ENCODE measurements at regions not wholly inside any gene's neighbourhood (a gene's known extent, or its start where the extent isn't known, plus 50 kb on each side); places are given as distances from the start of the nearest gene placed in this dataset.

DNA sequence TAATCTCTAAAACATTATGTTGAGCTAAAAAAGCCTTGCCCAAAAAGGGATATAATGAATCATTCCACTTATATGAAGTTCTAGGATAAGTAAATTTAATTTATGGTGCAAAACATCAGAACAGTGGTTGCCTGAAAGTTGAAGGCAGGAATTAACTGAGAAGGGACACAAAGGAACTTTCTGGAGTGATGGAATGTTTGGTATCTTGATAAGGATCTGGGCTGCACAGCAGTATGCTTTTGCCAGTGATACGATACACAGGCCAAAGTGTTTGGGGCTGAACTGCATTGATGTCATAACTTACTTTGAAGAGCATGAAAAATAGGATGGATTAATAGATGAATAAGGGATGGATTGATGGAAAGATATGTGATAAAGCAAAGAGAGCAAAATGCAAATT is 146.1 kb upstream of the LRFN2 start:
- Histone ChIP-seq H3K4me3 (replicated peaks in 1 of 3; ENCODE audit: insufficient read depth in 1 of 3, low read depth in 1 of 3, low read length in 3 of 3) (no peak overlapping the region), H2AFZ (ENCODE audit: low read depth, low read length) (no peak overlapping the region), H3K4me1 (ENCODE audit: control insufficient read depth, extremely low read depth, insufficient read depth, low read length) (peaks cover 5% of the 10 kb centered on the region), H4K20me1 (replicated peaks; ENCODE audit: control insufficient read depth, extremely low read depth, insufficient read depth, low read length) (no peaks in the 10 kb centered on the region), H3K9ac (replicated peaks; ENCODE audit: extremely low read depth, insufficient read depth, low read length) (no peak overlapping the region), H3K27me3 (ENCODE audit: control insufficient read depth in 2 of 2, insufficient read depth in 2 of 2, low read length in 2 of 2) (no peaks in the 10 kb centered on the region), H3K36me3 (ENCODE audit: control insufficient read depth in 2 of 2, extremely low read depth in 1 of 2, insufficient read depth in 2 of 2, low read length in 2 of 2) (no peaks in the 10 kb centered on the region), H3K79me2 (ENCODE audit: control insufficient read depth, insufficient read depth, low read length) (no peaks in the 10 kb centered on the region), H3K9me3 (replicated peaks; ENCODE audit: control insufficient read depth, insufficient read depth, low read length) (no peaks in the 10 kb centered on the region), H3K27ac (ENCODE audit: insufficient read depth, low read depth, low read length) (no peak overlapping the region), H3K9me1 (replicated peaks; ENCODE audit: control insufficient read depth, extremely low read depth, insufficient read depth, low read length) (no peaks in the 10 kb centered on the region), H3K4me2 (ENCODE audit: insufficient read depth, low read length) (peak overlapping the region; percentile 21)
- ChIA-PET POLR2A (no interaction called here), CTCF (no interaction called here)
- dilution Hi-C loops (cut with MboI; ENCODE audit: extremely low pct_ligation_motif_present, low sequenced_read_pairs): no loop called here
- intact Hi-C loops (cut with micrococcal nuclease): no loop called here
- no TSS peak for BruUV-seq (replicated peaks)
- FAIRE-seq (no peak), DNase-seq (ENCODE audit: low read depth, low spot score) (no peak)
- TF ChIP-seq JUN (IDR thresholded peaks at IDR 0.05; ENCODE audit: borderline replicate concordance, insufficient read depth, insufficient read length, low read depth) (no peak), POLR2A (IDR thresholded peaks at IDR 0.05; ENCODE audit: low read depth, low read length) (no peak), GATA2 (IDR thresholded peaks at IDR 0.05; ENCODE audit: insufficient read depth, insufficient read length, low read depth, low read length) (peak; percentile 83), FOS (IDR thresholded peaks at IDR 0.05; ENCODE audit: borderline replicate concordance, insufficient read depth, low read length) (no peak)
- TF ChIP-seq, protein P1, sequence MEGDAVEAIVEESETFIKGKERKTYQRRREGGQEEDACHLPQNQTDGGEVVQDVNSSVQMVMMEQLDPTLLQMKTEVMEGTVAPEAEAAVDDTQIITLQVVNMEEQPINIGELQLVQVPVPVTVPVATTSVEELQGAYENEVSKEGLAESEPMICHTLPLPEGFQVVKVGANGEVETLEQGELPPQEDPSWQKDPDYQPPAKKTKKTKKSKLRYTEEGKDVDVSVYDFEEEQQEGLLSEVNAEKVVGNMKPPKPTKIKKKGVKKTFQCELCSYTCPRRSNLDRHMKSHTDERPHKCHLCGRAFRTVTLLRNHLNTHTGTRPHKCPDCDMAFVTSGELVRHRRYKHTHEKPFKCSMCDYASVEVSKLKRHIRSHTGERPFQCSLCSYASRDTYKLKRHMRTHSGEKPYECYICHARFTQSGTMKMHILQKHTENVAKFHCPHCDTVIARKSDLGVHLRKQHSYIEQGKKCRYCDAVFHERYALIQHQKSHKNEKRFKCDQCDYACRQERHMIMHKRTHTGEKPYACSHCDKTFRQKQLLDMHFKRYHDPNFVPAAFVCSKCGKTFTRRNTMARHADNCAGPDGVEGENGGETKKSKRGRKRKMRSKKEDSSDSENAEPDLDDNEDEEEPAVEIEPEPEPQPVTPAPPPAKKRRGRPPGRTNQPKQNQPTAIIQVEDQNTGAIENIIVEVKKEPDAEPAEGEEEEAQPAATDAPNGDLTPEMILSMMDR (IDR thresholded peaks at IDR 0.05; ENCODE audit: extremely low read depth in 1 of 2, insufficient read depth in 1 of 2, low read depth in 1 of 2, low read length in 2 of 2): no peak

DNA sequence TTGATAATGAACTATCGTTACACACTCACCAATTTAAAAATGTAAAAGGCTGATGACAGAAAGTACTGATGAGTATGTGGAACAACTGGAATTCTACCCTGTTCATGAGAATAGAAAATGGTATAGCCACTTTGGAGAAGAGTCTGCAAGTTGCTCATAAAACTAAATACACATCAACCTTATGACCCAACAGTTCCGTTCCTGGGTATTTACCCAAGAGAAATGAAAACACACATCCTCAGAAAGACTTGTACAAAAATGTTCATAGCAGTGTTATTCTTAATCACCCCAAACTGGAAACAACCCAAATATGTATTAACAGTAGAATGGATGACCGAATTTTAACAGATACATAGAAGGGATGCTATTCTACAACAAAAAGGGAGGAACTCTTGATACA is 145.7 kb upstream of the LRFN2 start:
- Histone ChIP-seq H3K27ac (ENCODE audit: insufficient read depth, low read depth, low read length) (no peak overlapping the region), H3K4me2 (ENCODE audit: insufficient read depth, low read length) (peak overlapping the region; percentile 21), H3K4me1 (ENCODE audit: control insufficient read depth, extremely low read depth, insufficient read depth, low read length) (peaks cover 5% of the 10 kb centered on the region), H4K20me1 (replicated peaks; ENCODE audit: control insufficient read depth, extremely low read depth, insufficient read depth, low read length) (no peaks in the 10 kb centered on the region), H3K36me3 (ENCODE audit: control insufficient read depth in 2 of 2, extremely low read depth in 1 of 2, insufficient read depth in 2 of 2, low read length in 2 of 2) (no peaks in the 10 kb centered on the region), H3K4me3 (replicated peaks in 1 of 3; ENCODE audit: insufficient read depth in 1 of 3, low read depth in 1 of 3, low read length in 3 of 3) (no peak overlapping the region), H3K9me3 (replicated peaks; ENCODE audit: control insufficient read depth, insufficient read depth, low read length) (no peaks in the 10 kb centered on the region), H3K79me2 (ENCODE audit: control insufficient read depth, insufficient read depth, low read length) (no peaks in the 10 kb centered on the region), H3K27me3 (ENCODE audit: control insufficient read depth in 2 of 2, insufficient read depth in 2 of 2, low read length in 2 of 2) (no peaks in the 10 kb centered on the region), H3K9me1 (replicated peaks; ENCODE audit: control insufficient read depth, extremely low read depth, insufficient read depth, low read length) (no peaks in the 10 kb centered on the region), H3K9ac (replicated peaks; ENCODE audit: extremely low read depth, insufficient read depth, low read length) (no peak overlapping the region), H2AFZ (ENCODE audit: low read depth, low read length) (no peak overlapping the region)
- intact Hi-C loops (cut with micrococcal nuclease): no loop called here
- CTCF ChIA-PET: interaction anchor here (1.1 kb wide), 1 partner anchor 19 kb away, joined by 4 read pairs; no protein-coding TSS in a partner anchor
- peak; percentile 71 for DNase-seq (ENCODE audit: low read depth, low spot score)
- POLR2A ChIA-PET: no interaction called here
- peak; percentile 67 for FAIRE-seq
- BruUV-seq (replicated peaks): no TSS peak
- TF ChIP-seq, protein P2, sequence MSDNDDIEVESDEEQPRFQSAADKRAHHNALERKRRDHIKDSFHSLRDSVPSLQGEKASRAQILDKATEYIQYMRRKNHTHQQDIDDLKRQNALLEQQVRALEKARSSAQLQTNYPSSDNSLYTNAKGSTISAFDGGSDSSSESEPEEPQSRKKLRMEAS (IDR thresholded peaks at IDR 0.05; ENCODE audit: insufficient read depth, insufficient read length): no peak
- TF ChIP-seq, protein P1 (IDR thresholded peaks at IDR 0.05; ENCODE audit: extremely low read depth in 1 of 2, insufficient read depth in 1 of 2, low read depth in 1 of 2, low read length in 2 of 2): no peak
- TF ChIP-seq POLR2AphosphoS5 (IDR thresholded peaks at IDR 0.05; ENCODE audit: insufficient read depth, low read depth, low read length) (no peak), EZH2 (IDR thresholded peaks at IDR 0.05; ENCODE audit: borderline replicate concordance, low read depth, low read length, severe bottlenecking) (no peak), POLR2A (IDR thresholded peaks at IDR 0.05; ENCODE audit: low read depth, low read length) (no peak), MYC (IDR thresholded peaks at IDR 0.05; ENCODE audit: low read depth, low read length) (no peak)
- dilution Hi-C loops (cut with MboI; ENCODE audit: extremely low pct_ligation_motif_present, low sequenced_read_pairs): no loop called here
